Stimulated activated CD8-positive, alpha-beta memory T cell treated with anti-CD3 and anti-CD28 coated beads, Interleukin-7, amount 100 ng/mL, for 1 hour (primary cell): ENCODE measurements at regions not wholly inside any gene's neighbourhood (a gene's known extent, or its start where the extent isn't known, plus 50 kb on each side); places are given as distances from the start of the nearest gene placed in this dataset.

Experiments
- DNase-seq, 2 donors: peaks; one replicate each; pipeline ENCODE4 v3.0.0-alpha.2; 2020; ENCODE audit warnings: low read depth in 2 of 2

- no peak for DNase-seq
Measured at GRCh38 chr2:234438305-234438977, 58.4 kb downstream of the ARL4C start.

- DNase-seq, result no peak
Measured at GRCh38 chr2:234437642-234438304, 59.1 kb downstream of the ARL4C start.

- DNase-seq, result no peak
Measured at GRCh38 chr2:234436482-234436837, 60.4 kb downstream of the ARL4C start.

GRCh38 chr2:234435836-234436481 is 60.9 kb downstream of the ARL4C start:
- no peak for DNase-seq

- DNase-seq, result no peak
Measured at GRCh38 chr2:234433201-234433600, 63.7 kb downstream of the ARL4C start.

- DNase-seq, result no peak
Measured at GRCh38 chr2:234430871-234431270, 66.0 kb downstream of the ARL4C start.

- no peak for DNase-seq
Measured at GRCh38 chr2:234429265-234429664, 67.6 kb downstream of the ARL4C start.

- DNase-seq, result no peak
Measured at GRCh38 chr2:234427081-234428061, 69.5 kb downstream of the ARL4C start.

GRCh38 chr2:234426616-234427015 is 70.3 kb downstream of the ARL4C start:
- DNase-seq, result no peak

- peak in 1 of 2 donors; percentile 48 for DNase-seq
Measured at GRCh38 chr2:234425639-234426603, 71.0 kb downstream of the ARL4C start.

- DNase-seq, result no peak
Measured at GRCh38 chr2:234423884-234424283, 73.0 kb downstream of the ARL4C start.

- DNase-seq, result no peak
Measured at GRCh38 chr2:234422981-234423431, 73.9 kb downstream of the ARL4C start.

GRCh38 chr2:234422273-234422732 is 74.6 kb downstream of the ARL4C start:
- DNase-seq, result no peak

GRCh38 chr2:234420408-234420807 is 76.5 kb downstream of the ARL4C start:
- DNase-seq, result no peak

- no peak for DNase-seq
Measured at GRCh38 chr2:234419726-234420125, 77.2 kb downstream of the ARL4C start.

GRCh38 chr2:234415706-234416105 is 81.2 kb downstream of the ARL4C start:
- DNase-seq, result no peak

- DNase-seq, result no peak
Measured at GRCh38 chr2:234414596-234414995, 82.3 kb downstream of the ARL4C start.

GRCh38 chr2:234412726-234413125 is 84.2 kb downstream of the ARL4C start:
- DNase-seq, result no peak

GRCh38 chr2:234411793-234412192 is 85.1 kb downstream of the ARL4C start:
- no peak for DNase-seq

GRCh38 chr2:234410526-234410925 is 86.4 kb downstream of the ARL4C start:
- no peak for DNase-seq

- no peak for DNase-seq
Measured at GRCh38 chr2:234409590-234409989, 87.3 kb downstream of the ARL4C start.
